Activated T-cell treated with anti-CD3 and anti-CD28 coated beads, Interleukin-2, amount 50 U/mL, for 24 hours (primary cell): ENCODE measurements at regions not wholly inside any gene's neighbourhood (a gene's known extent, or its start where the extent isn't known, plus 50 kb on each side); places are given as distances from the start of the nearest gene placed in this dataset.

ENCODE experiments used
- DNase-seq: peaks from one replicate; pipeline ENCODE4 v3.0.0-alpha.2; 2020
- H3K27ac Mint-ChIP-seq: 2 replicates; pipeline ENCODE4 v1.8.0; 2020; ENCODE audit warnings: mild to moderate bottlenecking, mixed read lengths
- H3K27me3 Mint-ChIP-seq: 2 replicates; pipeline ENCODE4 v1.8.0; 2020; ENCODE audit warnings: mixed read lengths
- H3K36me3 Mint-ChIP-seq: 2 replicates; pipeline ENCODE4 v1.8.0; 2020; ENCODE audit warnings: low read depth, mixed read lengths
- H3K4me1 Mint-ChIP-seq: 2 replicates; pipeline ENCODE4 v1.8.0; 2020; ENCODE audit warnings: low read depth, mixed read lengths
- H3K4me3 Mint-ChIP-seq: 2 replicates; pipeline ENCODE4 v1.8.0; 2020; ENCODE audit warnings: mild to moderate bottlenecking, moderate library complexity, mixed read lengths
- H3K9me3 Mint-ChIP-seq: 2 replicates; pipeline ENCODE4 v1.8.0; 2020; ENCODE audit warnings: mixed read lengths

- no peak for DNase-seq
- H3K36me3 Mint-ChIP-seq: no peaks in the 10 kb centered on the region
- no peak overlapping the region for H3K4me3 Mint-ChIP-seq
- peaks cover 4% of the 10 kb centered on the region for H3K9me3 Mint-ChIP-seq
- peaks cover 9% of the 10 kb centered on the region for H3K27me3 Mint-ChIP-seq
- no peaks in the 10 kb centered on the region for H3K4me1 Mint-ChIP-seq
- H3K27ac Mint-ChIP-seq: no peak overlapping the region
Measured at GRCh38 chr5:38207343-38207742, 51.0 kb upstream of the EGFLAM start.

- no peak overlapping the region for H3K27ac Mint-ChIP-seq
- no peaks in the 10 kb centered on the region for H3K4me1 Mint-ChIP-seq
- no peaks in the 10 kb centered on the region for H3K36me3 Mint-ChIP-seq
- no peak overlapping the region for H3K4me3 Mint-ChIP-seq
- no peaks in the 10 kb centered on the region for H3K9me3 Mint-ChIP-seq
- DNase-seq: no peak
- H3K27me3 Mint-ChIP-seq: peaks cover 9% of the 10 kb centered on the region
Measured at GRCh38 chr5:38202741-38203140, 55.6 kb upstream of the EGFLAM start.

GRCh38 chr5:38200872-38201557 is 57.3 kb upstream of the EGFLAM start:
- no peak for DNase-seq
- Mint-ChIP-seq H3K9me3 (no peaks in the 10 kb centered on the region), H3K36me3 (no peaks in the 10 kb centered on the region), H3K4me3 (no peak overlapping the region), H3K4me1 (no peaks in the 10 kb centered on the region), H3K27ac (no peak overlapping the region), H3K27me3 (peaks cover 17% of the 10 kb centered on the region)

- H3K4me3 Mint-ChIP-seq: no peak overlapping the region
- H3K9me3 Mint-ChIP-seq: no peaks in the 10 kb centered on the region
- peaks cover 3% of the 10 kb centered on the region for H3K4me1 Mint-ChIP-seq
- H3K27ac Mint-ChIP-seq: no peak overlapping the region
- DNase-seq: no peak
- peaks cover 38% of the 10 kb centered on the region for H3K27me3 Mint-ChIP-seq
- H3K36me3 Mint-ChIP-seq: no peaks in the 10 kb centered on the region
Measured at GRCh38 chr5:38197118-38197517, 61.2 kb upstream of the EGFLAM start.

GRCh38 chr5:38193015-38193581 is 65.3 kb upstream of the EGFLAM start:
- Mint-ChIP-seq H3K4me1 (peaks cover 3% of the 10 kb centered on the region), H3K27me3 (peaks cover 42% of the 10 kb centered on the region), H3K4me3 (no peak overlapping the region), H3K9me3 (no peaks in the 10 kb centered on the region), H3K36me3 (no peaks in the 10 kb centered on the region), H3K27ac (no peak overlapping the region)
- DNase-seq: peak; percentile 70

GRCh38 chr5:38191693-38192092 is 66.7 kb upstream of the EGFLAM start:
- no peak for DNase-seq
- Mint-ChIP-seq H3K4me3 (no peak overlapping the region), H3K9me3 (no peaks in the 10 kb centered on the region), H3K27ac (no peak overlapping the region), H3K27me3 (peaks cover 36% of the 10 kb centered on the region), H3K4me1 (peaks cover 3% of the 10 kb centered on the region), H3K36me3 (no peaks in the 10 kb centered on the region)

- no peaks in the 10 kb centered on the region for H3K9me3 Mint-ChIP-seq
- no peak overlapping the region for H3K4me3 Mint-ChIP-seq
- no peaks in the 10 kb centered on the region for H3K36me3 Mint-ChIP-seq
- H3K27ac Mint-ChIP-seq: no peak overlapping the region
- H3K4me1 Mint-ChIP-seq: peaks cover 3% of the 10 kb centered on the region
- no peak for DNase-seq
- H3K27me3 Mint-ChIP-seq: peaks cover 26% of the 10 kb centered on the region
Measured at GRCh38 chr5:38190111-38190510, 68.2 kb upstream of the EGFLAM start.

- no peaks in the 10 kb centered on the region for H3K36me3 Mint-ChIP-seq
- DNase-seq: no peak
- no peaks in the 10 kb centered on the region for H3K9me3 Mint-ChIP-seq
- no peak overlapping the region for H3K4me3 Mint-ChIP-seq
- peaks cover 3% of the 10 kb centered on the region for H3K4me1 Mint-ChIP-seq
- H3K27ac Mint-ChIP-seq: no peak overlapping the region
- H3K27me3 Mint-ChIP-seq: peaks cover 15% of the 10 kb centered on the region
Measured at GRCh38 chr5:38189081-38189504, 69.3 kb upstream of the EGFLAM start.

- H3K36me3 Mint-ChIP-seq: no peaks in the 10 kb centered on the region
- no peaks in the 10 kb centered on the region for H3K9me3 Mint-ChIP-seq
- H3K4me3 Mint-ChIP-seq: no peak overlapping the region
- H3K27ac Mint-ChIP-seq: no peak overlapping the region
- H3K27me3 Mint-ChIP-seq: peaks cover 10% of the 10 kb centered on the region
- H3K4me1 Mint-ChIP-seq: peaks cover 3% of the 10 kb centered on the region
- DNase-seq: no peak
Measured at GRCh38 chr5:38188591-38188990, 69.8 kb upstream of the EGFLAM start.

GRCh38 chr5:38187532-38187931 is 70.8 kb upstream of the EGFLAM start:
- no peak overlapping the region for H3K27ac Mint-ChIP-seq
- H3K36me3 Mint-ChIP-seq: no peaks in the 10 kb centered on the region
- H3K9me3 Mint-ChIP-seq: no peaks in the 10 kb centered on the region

GRCh38 chr5:38184627-38185026 is 73.7 kb upstream of the EGFLAM start:
- no peak overlapping the region for H3K27ac Mint-ChIP-seq
- DNase-seq: no peak
- no peaks in the 10 kb centered on the region for H3K9me3 Mint-ChIP-seq
- no peaks in the 10 kb centered on the region for H3K4me1 Mint-ChIP-seq
- H3K36me3 Mint-ChIP-seq: no peaks in the 10 kb centered on the region
- H3K27me3 Mint-ChIP-seq: peaks cover 5% of the 10 kb centered on the region
- no peak overlapping the region for H3K4me3 Mint-ChIP-seq

More at GRCh38 chr5:38187532-38187931, 70.8 kb upstream of the EGFLAM start:
- no peak for DNase-seq
- H3K4me1 Mint-ChIP-seq: no peaks in the 10 kb centered on the region
- H3K4me3 Mint-ChIP-seq: no peak overlapping the region
- H3K27me3 Mint-ChIP-seq: peaks cover 3% of the 10 kb centered on the region

- Mint-ChIP-seq H3K4me3 (no peak overlapping the region), H3K9me3 (no peaks in the 10 kb centered on the region), H3K27me3 (peaks cover 10% of the 10 kb centered on the region), H3K27ac (no peak overlapping the region), H3K36me3 (no peaks in the 10 kb centered on the region), H3K4me1 (no peaks in the 10 kb centered on the region)
- no peak for DNase-seq
Measured at GRCh38 chr5:38182991-38183390, 75.4 kb upstream of the EGFLAM start.

GRCh38 chr5:38168029-38168428 is 90.3 kb upstream of the EGFLAM start:
- no peaks in the 10 kb centered on the region for H3K4me1 Mint-ChIP-seq
- no peak overlapping the region for H3K27ac Mint-ChIP-seq
- H3K4me3 Mint-ChIP-seq: no peak overlapping the region
- no peaks in the 10 kb centered on the region for H3K27me3 Mint-ChIP-seq
- no peaks in the 10 kb centered on the region for H3K9me3 Mint-ChIP-seq
- no peaks in the 10 kb centered on the region for H3K36me3 Mint-ChIP-seq
- no peak for DNase-seq

- H3K27me3 Mint-ChIP-seq: no peaks in the 10 kb centered on the region
- no peak overlapping the region for H3K27ac Mint-ChIP-seq
- H3K4me1 Mint-ChIP-seq: no peaks in the 10 kb centered on the region
- no peaks in the 10 kb centered on the region for H3K36me3 Mint-ChIP-seq
- H3K4me3 Mint-ChIP-seq: no peak overlapping the region
- H3K9me3 Mint-ChIP-seq: no peaks in the 10 kb centered on the region
- no peak for DNase-seq
Measured at GRCh38 chr5:38167562-38167996, 90.8 kb upstream of the EGFLAM start.

GRCh38 chr5:38166832-38167231 is 91.5 kb upstream of the EGFLAM start:
- H3K9me3 Mint-ChIP-seq: no peaks in the 10 kb centered on the region
- H3K4me3 Mint-ChIP-seq: no peak overlapping the region
- no peaks in the 10 kb centered on the region for H3K36me3 Mint-ChIP-seq
- no peak overlapping the region for H3K27ac Mint-ChIP-seq
- DNase-seq: no peak
- H3K4me1 Mint-ChIP-seq: no peaks in the 10 kb centered on the region
- no peaks in the 10 kb centered on the region for H3K27me3 Mint-ChIP-seq
